Keratinocyte (primary cell): ENCODE measurements at regions not wholly inside any gene's neighbourhood (a gene's known extent, or its start where the extent isn't known, plus 50 kb on each side); places are given as distances from the start of the nearest gene placed in this dataset.

Experiments used
- DNase-seq: peaks from one replicate; pipeline ENCODE4 v3.0.0-alpha.2; 2011; ENCODE audit warnings: low read depth, missing footprints, low spot score
- FAIRE-seq: peaks from 2 replicates; lab custom pipeline; 2011; peaks lifted over from hg19 to GRCh38; lab: Jason Lieb, UNC
- H2AFZ ChIP-seq: 2 replicates; pipeline ENCODE4 v1.6.0; 2012; ENCODE audit warnings: low read length, control low read depth, inconsistent platforms; ENCODE audit not compliant: control insufficient read depth
- H3K27ac ChIP-seq: 2 replicates; pipeline ENCODE4 v1.5.1; 2011; ENCODE audit warnings: low read length; ENCODE audit not compliant: control insufficient read depth, insufficient read depth
- H3K27me3 ChIP-seq: 3 replicates; pipeline ENCODE4 v1.6.0; 2011; ENCODE audit warnings: low read length; ENCODE audit not compliant: control insufficient read depth, insufficient read depth; ENCODE audit errors: extremely low read depth
- H3K36me3 ChIP-seq, 2 experiments: 2 replicates in 1 of 2; 3 replicates in 1 of 2; pipeline ENCODE4 v1.5.1; 2011; ENCODE audit warnings: low read length in 2 of 2, mild to moderate bottlenecking in 1 of 2; ENCODE audit not compliant: control insufficient read depth in 2 of 2, insufficient read depth in 2 of 2; ENCODE audit errors: extremely low read depth in 1 of 2
- H3K4me1 ChIP-seq: 3 replicates; pipeline ENCODE4 v1.5.1; 2011; ENCODE audit warnings: low read length; ENCODE audit not compliant: control insufficient read depth, insufficient read depth; ENCODE audit errors: extremely low read depth
- H3K4me2 ChIP-seq: 3 replicates; pipeline ENCODE4 v1.6.0; 2011; ENCODE audit warnings: low read depth, low read length; ENCODE audit not compliant: control insufficient read depth, insufficient read depth; ENCODE audit errors: extremely low read depth
- H3K4me3 ChIP-seq, 3 experiments: fragments of 200-600 bp in 1 of 3; sonication (generic) in 1 of 3; 2 replicates in 2 of 3; 3 replicates in 1 of 3; pipeline ENCODE4 v1.5.1; 2011 to 2016; ENCODE audit warnings: low read length in 3 of 3, mild to moderate bottlenecking in 3 of 3, control low read depth in 2 of 3, inconsistent platforms in 1 of 3, low read depth in 1 of 3, mixed read lengths in 1 of 3, mixed run types in 1 of 3, moderate library complexity in 1 of 3; ENCODE audit not compliant: control insufficient read depth in 2 of 3, insufficient read depth in 2 of 3; ENCODE audit errors: extremely low read depth in 1 of 3
- H3K79me2 ChIP-seq: 2 replicates; pipeline ENCODE4 v1.6.0; 2012; ENCODE audit warnings: low read length; ENCODE audit not compliant: control insufficient read depth, insufficient read depth
- H3K9ac ChIP-seq: 3 replicates; pipeline ENCODE4 v1.6.0; 2011; ENCODE audit warnings: low read length; ENCODE audit not compliant: control insufficient read depth, insufficient read depth; ENCODE audit errors: extremely low read depth
- H3K9me1 ChIP-seq: 3 replicates; pipeline ENCODE4 v1.6.0; 2011; ENCODE audit warnings: low read length; ENCODE audit not compliant: control insufficient read depth, insufficient read depth; ENCODE audit errors: extremely low read depth
- H3K9me3 ChIP-seq: 2 replicates; pipeline ENCODE4 v1.5.1; 2012; ENCODE audit warnings: low read depth, low read length; ENCODE audit not compliant: control insufficient read depth
- H4K20me1 ChIP-seq: 3 replicates; pipeline ENCODE4 v1.6.0; 2011; ENCODE audit warnings: low read length; ENCODE audit not compliant: control insufficient read depth, insufficient read depth; ENCODE audit errors: extremely low read depth
- CTCF ChIP-seq, 3 experiments: IDR thresholded peaks in 1 of 3; conservative IDR thresholded peaks in 1 of 3; optimal IDR thresholded peaks in 1 of 3; 2 replicates in 2 of 3; 3 replicates in 1 of 3; pipeline versions ENCODE3 to v1.5.1; 2011; ENCODE audit warnings: low read length in 3 of 3, mild to moderate bottlenecking in 3 of 3, moderate library complexity in 2 of 3, control low read depth in 1 of 3, inconsistent platforms in 1 of 3; ENCODE audit not compliant: insufficient read depth in 2 of 3; ENCODE audit errors: extremely low read depth in 1 of 3
- EZH2 ChIP-seq: IDR thresholded peaks from one replicate; pipeline ENCODE4 v1.6.1; 2012; ENCODE audit warnings: inconsistent platforms, mild to moderate bottlenecking, low read length, moderate library complexity
- dilution Hi-C: fragments of 300-500 bp; cut with MboI; formaldehyde crosslinking; loops from one replicate; pipeline ENCODE4 v1.7.0; 2020; ENCODE audit warnings: low sequenced_read_pairs; ENCODE audit not compliant: extremely low pct_ligation_motif_present

GRCh38 chr16:86704516-86704915 is 126.2 kb downstream of the FOXL1 start:
- Histone ChIP-seq H2AFZ (no peak overlapping the region), H3K9ac (no peak overlapping the region), H4K20me1 (no peaks in the 10 kb centered on the region), H3K27me3 (peaks cover 4% of the 10 kb centered on the region), H3K9me1 (no peaks in the 10 kb centered on the region), H3K79me2 (no peaks in the 10 kb centered on the region), H3K4me2 (no peak overlapping the region), H3K36me3 (no peaks in the 10 kb centered on the region), H3K27ac (no peak overlapping the region), H3K4me3 (no peak overlapping the region), H3K4me1 (no peaks in the 10 kb centered on the region), H3K9me3 (no peaks in the 10 kb centered on the region)
- DNase-seq: no peak
- dilution Hi-C loops: no loop called here
- no peak for FAIRE-seq
- TF ChIP-seq EZH2 (no peak), CTCF (optimal IDR thresholded peaks at IDR 0.05 in 1 of 3, IDR thresholded peaks at IDR 0.05 in 1 of 3, conservative IDR thresholded peaks at IDR 0.05 in 1 of 3; ENCODE audit: extremely low read depth in 1 of 3, insufficient read depth in 2 of 3, low read length in 3 of 3) (no peak)

- dilution Hi-C loops: no loop called here
- no peak for FAIRE-seq
- H3K4me1 ChIP-seq: no peaks in the 10 kb centered on the region
Observed at GRCh38 chr16:86706726-86707125, 128.4 kb downstream of the FOXL1 start.

More at GRCh38 chr16:86706726-86707125, 128.4 kb downstream of the FOXL1 start:
- Histone ChIP-seq H3K9me3 (no peaks in the 10 kb centered on the region), H3K36me3 (no peaks in the 10 kb centered on the region), H3K9me1 (no peaks in the 10 kb centered on the region), H3K79me2 (no peaks in the 10 kb centered on the region), H3K9ac (no peak overlapping the region), H3K4me2 (no peak overlapping the region), H3K27ac (no peak overlapping the region), H3K27me3 (no peaks in the 10 kb centered on the region), H4K20me1 (no peaks in the 10 kb centered on the region), H3K4me3 (no peak overlapping the region), H2AFZ (no peak overlapping the region)
- no peak for DNase-seq
- TF ChIP-seq EZH2 (no peak), CTCF (optimal IDR thresholded peaks at IDR 0.05 in 1 of 3, IDR thresholded peaks at IDR 0.05 in 1 of 3, conservative IDR thresholded peaks at IDR 0.05 in 1 of 3; ENCODE audit: extremely low read depth in 1 of 3, insufficient read depth in 2 of 3, low read length in 3 of 3) (no peak)
